ENCODE measurements at regions not wholly inside any gene's neighbourhood (a gene's known extent, or its start where the extent isn't known, plus 50 kb on each side); places are given as distances from the start of the nearest gene placed in this dataset.

DNA sequence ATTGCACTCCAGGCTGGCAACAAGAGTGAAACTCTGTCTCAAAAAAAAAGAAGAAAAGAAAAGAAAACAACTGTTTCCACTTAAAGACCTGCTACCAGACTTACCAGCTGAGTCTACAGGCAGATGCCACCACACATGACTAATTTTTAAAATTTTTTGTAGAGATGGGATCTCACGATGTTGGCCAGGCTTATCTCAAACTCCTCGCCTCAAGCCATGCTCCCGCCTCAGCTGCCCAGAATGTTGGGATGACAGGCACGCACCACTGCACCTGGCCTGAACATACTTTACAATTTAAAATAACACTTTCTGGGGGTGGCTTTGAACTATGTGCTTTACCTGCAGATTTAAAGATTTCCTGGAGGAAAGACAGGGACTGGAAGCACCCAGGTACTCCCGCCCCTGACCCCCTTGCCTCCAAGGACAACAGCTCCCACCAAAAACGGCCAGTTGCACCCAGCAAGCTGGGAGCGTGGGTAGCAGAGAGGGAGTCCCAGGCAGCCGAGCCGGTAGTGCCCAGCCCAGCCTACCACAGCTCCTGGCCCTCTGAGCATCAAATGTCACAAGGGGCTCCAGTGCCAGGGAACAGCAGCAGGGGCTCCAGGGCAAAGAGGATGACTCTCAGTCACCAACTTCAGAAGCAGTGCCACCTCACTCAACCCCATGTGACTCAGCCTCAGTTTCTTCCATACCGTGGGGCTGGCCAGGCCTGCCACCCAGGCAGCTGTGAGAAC is 262.9 kb downstream of the PARN start (continued):
- TF ChIP-seq, protein P1, sequence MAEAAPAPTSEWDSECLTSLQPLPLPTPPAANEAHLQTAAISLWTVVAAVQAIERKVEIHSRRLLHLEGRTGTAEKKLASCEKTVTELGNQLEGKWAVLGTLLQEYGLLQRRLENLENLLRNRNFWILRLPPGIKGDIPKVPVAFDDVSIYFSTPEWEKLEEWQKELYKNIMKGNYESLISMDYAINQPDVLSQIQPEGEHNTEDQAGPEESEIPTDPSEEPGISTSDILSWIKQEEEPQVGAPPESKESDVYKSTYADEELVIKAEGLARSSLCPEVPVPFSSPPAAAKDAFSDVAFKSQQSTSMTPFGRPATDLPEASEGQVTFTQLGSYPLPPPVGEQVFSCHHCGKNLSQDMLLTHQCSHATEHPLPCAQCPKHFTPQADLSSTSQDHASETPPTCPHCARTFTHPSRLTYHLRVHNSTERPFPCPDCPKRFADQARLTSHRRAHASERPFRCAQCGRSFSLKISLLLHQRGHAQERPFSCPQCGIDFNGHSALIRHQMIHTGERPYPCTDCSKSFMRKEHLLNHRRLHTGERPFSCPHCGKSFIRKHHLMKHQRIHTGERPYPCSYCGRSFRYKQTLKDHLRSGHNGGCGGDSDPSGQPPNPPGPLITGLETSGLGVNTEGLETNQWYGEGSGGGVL (tag by site-specific recombination; IDR thresholded peaks at IDR 0.05) = no peak
- TF ChIP-seq SETDB1 (IDR thresholded peaks at IDR 0.05; ENCODE audit: insufficient read length, low read length) = no peak
- TF ChIP-seq, protein P2, sequence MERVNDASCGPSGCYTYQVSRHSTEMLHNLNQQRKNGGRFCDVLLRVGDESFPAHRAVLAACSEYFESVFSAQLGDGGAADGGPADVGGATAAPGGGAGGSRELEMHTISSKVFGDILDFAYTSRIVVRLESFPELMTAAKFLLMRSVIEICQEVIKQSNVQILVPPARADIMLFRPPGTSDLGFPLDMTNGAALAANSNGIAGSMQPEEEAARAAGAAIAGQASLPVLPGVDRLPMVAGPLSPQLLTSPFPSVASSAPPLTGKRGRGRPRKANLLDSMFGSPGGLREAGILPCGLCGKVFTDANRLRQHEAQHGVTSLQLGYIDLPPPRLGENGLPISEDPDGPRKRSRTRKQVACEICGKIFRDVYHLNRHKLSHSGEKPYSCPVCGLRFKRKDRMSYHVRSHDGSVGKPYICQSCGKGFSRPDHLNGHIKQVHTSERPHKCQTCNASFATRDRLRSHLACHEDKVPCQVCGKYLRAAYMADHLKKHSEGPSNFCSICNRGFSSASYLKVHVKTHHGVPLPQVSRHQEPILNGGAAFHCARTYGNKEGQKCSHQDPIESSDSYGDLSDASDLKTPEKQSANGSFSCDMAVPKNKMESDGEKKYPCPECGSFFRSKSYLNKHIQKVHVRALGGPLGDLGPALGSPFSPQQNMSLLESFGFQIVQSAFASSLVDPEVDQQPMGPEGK (tag by site-specific recombination; IDR thresholded peaks at IDR 0.05) = no peak
- no peak for TF ChIP-seq ZNF596 (tag by site-specific recombination; IDR thresholded peaks at IDR 0.05)
- no peak for TF ChIP-seq ZNF658 (tag by site-specific recombination; IDR thresholded peaks at IDR 0.05)
- TF ChIP-seq BCL11B (tag by site-specific recombination; IDR thresholded peaks at IDR 0.05; ENCODE audit: low read depth) = no peak

DNA sequence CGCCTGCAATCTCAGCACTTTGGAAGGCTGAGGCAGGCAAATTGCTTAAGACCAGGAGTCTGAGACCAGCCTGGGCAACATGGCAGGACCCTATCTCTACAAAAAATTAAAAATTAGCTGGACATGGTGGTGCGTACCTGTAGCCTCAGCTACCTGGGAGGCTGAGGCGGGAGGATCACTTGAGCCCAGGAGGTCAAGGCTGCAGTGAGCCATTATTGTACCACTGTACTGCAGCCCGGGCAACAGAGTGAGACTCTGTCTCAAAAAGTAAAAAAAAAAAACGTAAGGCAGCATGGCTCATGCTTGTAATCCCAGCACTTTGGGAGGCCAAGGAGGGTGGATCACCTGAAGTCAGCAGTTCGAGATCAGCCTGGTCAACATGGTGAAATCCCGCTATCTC is 263.6 kb downstream of the PARN start:
- H3K36me3 ChIP-seq (ENCODE audit: control insufficient read depth in 2 of 2, insufficient read depth in 1 of 2, low read length in 2 of 2) = no peaks in the 10 kb centered on the region
- no peaks in the 10 kb centered on the region for H3K9me3 ChIP-seq (ENCODE audit: control insufficient read depth, insufficient read depth, low read depth, low read length)
- ChIA-PET CTCF (no interaction called here), POLR2A (no interaction called here)
- TF ChIP-seq ZNF701 (tag by site-specific recombination; IDR thresholded peaks at IDR 0.05) (no peak), ZBTB1 (tag by site-specific recombination; IDR thresholded peaks at IDR 0.05) (no peak), TCF7L2 (IDR thresholded peaks at IDR 0.05; ENCODE audit: borderline replicate concordance, low read depth, low read length) (no peak), SCRT2 (tag by site-specific recombination; IDR thresholded peaks at IDR 0.05) (no peak), BCL11B (tag by site-specific recombination; IDR thresholded peaks at IDR 0.05; ENCODE audit: low read depth) (no peak), OSR2 (tag by site-specific recombination; IDR thresholded peaks at IDR 0.05) (no peak), ZNF596 (tag by site-specific recombination; IDR thresholded peaks at IDR 0.05) (no peak), ZNF391 (tag by site-specific recombination; IDR thresholded peaks at IDR 0.05; ENCODE audit: borderline replicate concordance, low read depth) (no peak), ZNF426 (tag by site-specific recombination; IDR thresholded peaks at IDR 0.05) (no peak), FEZF1 (tag by site-specific recombination; IDR thresholded peaks at IDR 0.05) (no peak), GLI4 (tag by site-specific recombination; IDR thresholded peaks at IDR 0.05) (no peak), SP2 (tag by site-specific recombination; IDR thresholded peaks at IDR 0.05) (no peak), ZNF274 (IDR thresholded peaks at IDR 0.05; ENCODE audit: low read length) (no peak), ZNF274 (tag by site-specific recombination; IDR thresholded peaks at IDR 0.05; ENCODE audit: borderline replicate concordance) (no peak), EGR2 (tag by site-specific recombination; IDR thresholded peaks at IDR 0.05; ENCODE audit: low read depth) (no peak)
- TF ChIP-seq, protein P3, sequence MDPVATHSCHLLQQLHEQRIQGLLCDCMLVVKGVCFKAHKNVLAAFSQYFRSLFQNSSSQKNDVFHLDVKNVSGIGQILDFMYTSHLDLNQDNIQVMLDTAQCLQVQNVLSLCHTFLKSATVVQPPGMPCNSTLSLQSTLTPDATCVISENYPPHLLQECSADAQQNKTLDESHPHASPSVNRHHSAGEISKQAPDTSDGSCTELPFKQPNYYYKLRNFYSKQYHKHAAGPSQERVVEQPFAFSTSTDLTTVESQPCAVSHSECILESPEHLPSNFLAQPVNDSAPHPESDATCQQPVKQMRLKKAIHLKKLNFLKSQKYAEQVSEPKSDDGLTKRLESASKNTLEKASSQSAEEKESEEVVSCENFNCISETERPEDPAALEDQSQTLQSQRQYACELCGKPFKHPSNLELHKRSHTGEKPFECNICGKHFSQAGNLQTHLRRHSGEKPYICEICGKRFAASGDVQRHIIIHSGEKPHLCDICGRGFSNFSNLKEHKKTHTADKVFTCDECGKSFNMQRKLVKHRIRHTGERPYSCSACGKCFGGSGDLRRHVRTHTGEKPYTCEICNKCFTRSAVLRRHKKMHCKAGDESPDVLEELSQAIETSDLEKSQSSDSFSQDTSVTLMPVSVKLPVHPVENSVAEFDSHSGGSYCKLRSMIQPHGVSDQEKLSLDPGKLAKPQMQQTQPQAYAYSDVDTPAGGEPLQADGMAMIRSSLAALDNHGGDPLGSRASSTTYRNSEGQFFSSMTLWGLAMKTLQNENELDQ (tag by site-specific recombination; IDR thresholded peaks at IDR 0.05; ENCODE audit: low read depth) = no peak
- TF ChIP-seq, protein P4, sequence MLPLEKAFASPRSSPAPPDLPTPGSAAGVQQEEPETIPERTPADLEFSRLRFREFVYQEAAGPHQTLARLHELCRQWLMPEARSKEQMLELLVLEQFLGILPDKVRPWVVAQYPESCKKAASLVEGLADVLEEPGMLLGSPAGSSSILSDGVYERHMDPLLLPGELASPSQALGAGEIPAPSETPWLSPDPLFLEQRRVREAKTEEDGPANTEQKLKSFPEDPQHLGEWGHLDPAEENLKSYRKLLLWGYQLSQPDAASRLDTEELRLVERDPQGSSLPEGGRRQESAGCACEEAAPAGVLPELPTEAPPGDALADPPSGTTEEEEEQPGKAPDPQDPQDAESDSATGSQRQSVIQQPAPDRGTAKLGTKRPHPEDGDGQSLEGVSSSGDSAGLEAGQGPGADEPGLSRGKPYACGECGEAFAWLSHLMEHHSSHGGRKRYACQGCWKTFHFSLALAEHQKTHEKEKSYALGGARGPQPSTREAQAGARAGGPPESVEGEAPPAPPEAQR (tag by site-specific recombination; IDR thresholded peaks at IDR 0.05) = no peak
- TF ChIP-seq, protein P5, sequence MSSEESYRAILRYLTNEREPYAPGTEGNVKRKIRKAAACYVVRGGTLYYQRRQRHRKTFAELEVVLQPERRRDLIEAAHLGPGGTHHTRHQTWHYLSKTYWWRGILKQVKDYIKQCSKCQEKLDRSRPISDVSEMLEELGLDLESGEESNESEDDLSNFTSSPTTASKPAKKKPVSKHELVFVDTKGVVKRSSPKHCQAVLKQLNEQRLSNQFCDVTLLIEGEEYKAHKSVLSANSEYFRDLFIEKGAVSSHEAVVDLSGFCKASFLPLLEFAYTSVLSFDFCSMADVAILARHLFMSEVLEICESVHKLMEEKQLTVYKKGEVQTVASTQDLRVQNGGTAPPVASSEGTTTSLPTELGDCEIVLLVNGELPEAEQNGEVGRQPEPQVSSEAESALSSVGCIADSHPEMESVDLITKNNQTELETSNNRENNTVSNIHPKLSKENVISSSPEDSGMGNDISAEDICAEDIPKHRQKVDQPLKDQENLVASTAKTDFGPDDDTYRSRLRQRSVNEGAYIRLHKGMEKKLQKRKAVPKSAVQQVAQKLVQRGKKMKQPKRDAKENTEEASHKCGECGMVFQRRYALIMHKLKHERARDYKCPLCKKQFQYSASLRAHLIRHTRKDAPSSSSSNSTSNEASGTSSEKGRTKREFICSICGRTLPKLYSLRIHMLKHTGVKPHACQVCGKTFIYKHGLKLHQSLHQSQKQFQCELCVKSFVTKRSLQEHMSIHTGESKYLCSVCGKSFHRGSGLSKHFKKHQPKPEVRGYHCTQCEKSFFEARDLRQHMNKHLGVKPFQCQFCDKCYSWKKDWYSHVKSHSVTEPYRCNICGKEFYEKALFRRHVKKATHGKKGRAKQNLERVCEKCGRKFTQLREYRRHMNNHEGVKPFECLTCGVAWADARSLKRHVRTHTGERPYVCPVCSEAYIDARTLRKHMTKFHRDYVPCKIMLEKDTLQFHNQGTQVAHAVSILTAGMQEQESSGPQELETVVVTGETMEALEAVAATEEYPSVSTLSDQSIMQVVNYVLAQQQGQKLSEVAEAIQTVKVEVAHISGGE (tag by site-specific recombination; conservative IDR thresholded peaks at IDR 0.05; ENCODE audit: low read depth) = no peak
- no peaks in the 10 kb centered on the region for H3K4me1 ChIP-seq (ENCODE audit: control insufficient read depth, insufficient read depth, low read length)
- H3K4me3 ChIP-seq (ENCODE audit: low read depth, low read length) = no peak overlapping the region
- H3K27ac ChIP-seq (ENCODE audit: extremely low read depth, low read depth, low read length) = no peak overlapping the region

Measured in HEK293 (cell line).